A673 (cell line): ENCODE measurements at regions not wholly inside any gene's neighbourhood (a gene's known extent, or its start where the extent isn't known, plus 50 kb on each side); places are given as distances from the start of the nearest gene placed in this dataset.

Experiments used
- EZH2 ChIP-seq: fragments of 200-600 bp; sonication (generic); IDR thresholded peaks from 2 replicates; pipeline ENCODE4 v1.6.1; 2017; ENCODE audit warnings: borderline replicate concordance, low read depth, mild to moderate bottlenecking, mixed read lengths, antibody characterized with exemption, low read length; ENCODE audit not compliant: poor library complexity, severe bottlenecking
- TF ChIP-seq, protein P1 (sequence below): fragments of 300-800, 200-600 bp; sonication (generic); conservative IDR thresholded peaks from 2 replicates; pipeline ENCODE4 v1.5.1; 2017; ENCODE audit warnings: low read depth, mild to moderate bottlenecking, antibody characterized with exemption, low read length, moderate library complexity, mixed read lengths

DNA sequence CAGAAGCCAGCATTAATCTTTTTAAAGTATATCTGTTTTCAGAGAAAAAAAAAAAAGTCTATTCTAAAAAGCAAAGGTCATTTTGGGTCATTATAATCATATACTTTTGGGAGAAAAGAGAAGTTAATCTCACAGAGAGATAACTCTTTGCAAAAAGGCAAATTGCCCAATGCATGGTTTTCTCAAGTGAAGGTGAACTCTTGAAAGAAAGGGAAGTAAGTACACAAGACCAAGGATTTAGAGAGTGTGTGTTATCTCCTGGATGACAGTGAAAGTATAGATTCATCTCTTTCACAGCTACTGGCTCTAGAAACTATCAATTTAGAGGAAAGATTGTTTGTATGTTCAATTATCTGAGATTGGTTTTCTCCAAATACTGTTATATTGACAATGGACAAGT, 151.4 kb downstream of the CD8B2 start:
- TF ChIP-seq EZH2, result no peak
- TF ChIP-seq, protein P1, sequence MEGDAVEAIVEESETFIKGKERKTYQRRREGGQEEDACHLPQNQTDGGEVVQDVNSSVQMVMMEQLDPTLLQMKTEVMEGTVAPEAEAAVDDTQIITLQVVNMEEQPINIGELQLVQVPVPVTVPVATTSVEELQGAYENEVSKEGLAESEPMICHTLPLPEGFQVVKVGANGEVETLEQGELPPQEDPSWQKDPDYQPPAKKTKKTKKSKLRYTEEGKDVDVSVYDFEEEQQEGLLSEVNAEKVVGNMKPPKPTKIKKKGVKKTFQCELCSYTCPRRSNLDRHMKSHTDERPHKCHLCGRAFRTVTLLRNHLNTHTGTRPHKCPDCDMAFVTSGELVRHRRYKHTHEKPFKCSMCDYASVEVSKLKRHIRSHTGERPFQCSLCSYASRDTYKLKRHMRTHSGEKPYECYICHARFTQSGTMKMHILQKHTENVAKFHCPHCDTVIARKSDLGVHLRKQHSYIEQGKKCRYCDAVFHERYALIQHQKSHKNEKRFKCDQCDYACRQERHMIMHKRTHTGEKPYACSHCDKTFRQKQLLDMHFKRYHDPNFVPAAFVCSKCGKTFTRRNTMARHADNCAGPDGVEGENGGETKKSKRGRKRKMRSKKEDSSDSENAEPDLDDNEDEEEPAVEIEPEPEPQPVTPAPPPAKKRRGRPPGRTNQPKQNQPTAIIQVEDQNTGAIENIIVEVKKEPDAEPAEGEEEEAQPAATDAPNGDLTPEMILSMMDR, result no peak
